H1 (cell line): ENCODE measurements at regions not wholly inside any gene's neighbourhood (a gene's known extent, or its start where the extent isn't known, plus 50 kb on each side); places are given as distances from the start of the nearest gene placed in this dataset.
A peak's percentile ranks its signal among the peaks of the same experiment; 100 is the strongest.

ENCODE experiments used
- CTCF ChIA-PET: fragments of 300-600 bp; sonication (Branson Sonifier 250); formaldehyde crosslinking; loops from one replicate; lab custom pipeline; 2021; ENCODE audit not compliant: partially characterized antibody; lab: Charles Lee
- POLR2A ChIA-PET: fragments of 300-600 bp; sonication (Branson Sonifier 250); formaldehyde crosslinking; loops from one replicate; lab custom pipeline; 2021; ENCODE audit warnings: inconsistent platforms; ENCODE audit not compliant: partially characterized antibody; lab: Charles Lee
- DNase-seq, 2 experiments: peaks; one replicate each; pipeline versions ENCODE4 v3.0.0 to v3.0.0-alpha.2; 2010 to 2022; ENCODE audit warnings: low spot score in 2 of 2, low read depth in 1 of 2, mixed read lengths in 1 of 2
- FAIRE-seq: peaks from 2 replicates; lab custom pipeline; 2011; peaks lifted over from hg19 to GRCh38; lab: Jason Lieb, UNC
- H2AFZ ChIP-seq: 2 replicates; pipeline ENCODE4 v1.8.1; 2012; ENCODE audit warnings: low read length, inconsistent platforms
- H2AK5ac ChIP-seq: 2 replicates; pipeline ENCODE4 v1.6.1; 2013; ENCODE audit warnings: low read depth, low read length
- H2BK120ac ChIP-seq: replicated peaks from 2 replicates; pipeline ENCODE3; 2013; ENCODE audit warnings: low read depth, low read length, inconsistent platforms
- H2BK12ac ChIP-seq: 2 replicates; pipeline ENCODE4 v1.6.1; 2013; ENCODE audit warnings: low read depth, low read length
- H2BK15ac ChIP-seq: 2 replicates; pipeline ENCODE4 v1.6.1; 2013; ENCODE audit warnings: low read length
- H2BK20ac ChIP-seq: 2 replicates; pipeline ENCODE4 v1.6.1; 2013; ENCODE audit warnings: low read length
- H2BK5ac ChIP-seq: 2 replicates; pipeline ENCODE4 v1.6.1; 2013; ENCODE audit warnings: low read depth, low read length
- H3K14ac ChIP-seq: 2 replicates; pipeline ENCODE4 v1.6.1; 2013; ENCODE audit warnings: inconsistent platforms; ENCODE audit not compliant: insufficient read length
- H3K18ac ChIP-seq: 2 replicates; pipeline ENCODE4 v1.6.1; 2013; ENCODE audit warnings: low read length; ENCODE audit errors: extremely low read depth
- H3K23ac ChIP-seq: 2 replicates; pipeline ENCODE4 v1.6.1; 2013; ENCODE audit warnings: inconsistent platforms; ENCODE audit not compliant: insufficient read length
- H3K23me2 ChIP-seq: 2 replicates; pipeline ENCODE4 v1.6.1; 2013; ENCODE audit warnings: low read depth, low read length
- H3K27ac ChIP-seq: 2 replicates; pipeline ENCODE4 v1.6.1; 2011; ENCODE audit warnings: low read depth, low read length, inconsistent platforms
- H3K27me3 ChIP-seq, 4 experiments: replicated peaks in 1 of 4; 1 replicate in 1 of 4; 2 replicates in 3 of 4; pipeline versions ENCODE4 v1.6.1 to v1.8.1; 2011 to 2013; ENCODE audit warnings: low read length in 3 of 4, mild to moderate bottlenecking in 3 of 4, inconsistent platforms in 2 of 4, mixed read lengths in 2 of 4, moderate library complexity in 1 of 4; ENCODE audit not compliant: control insufficient read depth in 3 of 4, insufficient read depth in 3 of 4; ENCODE audit errors: extremely low read depth in 1 of 4
- H3K36me3 ChIP-seq, 4 experiments: 2 replicates each; pipeline versions ENCODE4 v1.6.1 to v1.8.1; 2011 to 2013; ENCODE audit warnings: mild to moderate bottlenecking in 4 of 4, low read length in 3 of 4, moderate library complexity in 2 of 4, control low read depth in 1 of 4, inconsistent platforms in 1 of 4; ENCODE audit not compliant: insufficient read depth in 4 of 4, control insufficient read depth in 2 of 4
- H3K4ac ChIP-seq: replicated peaks from 2 replicates; pipeline ENCODE3; 2013; ENCODE audit warnings: low read length, low read depth, mixed read lengths, inconsistent platforms; ENCODE audit not compliant: insufficient read length
- H3K4me1 ChIP-seq, 4 experiments: replicated peaks in 1 of 4; 1 replicate in 1 of 4; 2 replicates in 3 of 4; pipeline versions ENCODE4 v1.6.1 to v1.8.1; 2011 to 2013; ENCODE audit warnings: low read length in 3 of 4, inconsistent platforms in 2 of 4, mixed read lengths in 1 of 4; ENCODE audit not compliant: insufficient read depth in 4 of 4, control insufficient read depth in 3 of 4
- H3K4me2 ChIP-seq, 2 experiments: 2 replicates each; pipeline versions ENCODE4 v1.6.1 to v1.8.1; 2011 to 2013; ENCODE audit warnings: low read depth in 2 of 2, low read length in 2 of 2, control low read depth in 1 of 2, inconsistent platforms in 1 of 2, mild to moderate bottlenecking in 1 of 2; ENCODE audit not compliant: insufficient read depth in 1 of 2
- H3K4me3 ChIP-seq, 4 experiments: fragments of 200-600, 300-600 bp in 1 of 4; sonication (generic), shearing (Covaris generic), sonication (Bioruptor Twin) in 1 of 4; 2 replicates each; pipeline versions ENCODE4 v1.5.1 to v1.8.1; 2011 to 2016; ENCODE audit warnings: low read length in 4 of 4, low read depth in 3 of 4, control low read depth in 2 of 4, inconsistent platforms in 2 of 4, mild to moderate bottlenecking in 2 of 4, mixed read lengths in 1 of 4, moderate library complexity in 1 of 4; ENCODE audit not compliant: insufficient read depth in 2 of 4; ENCODE audit errors: extremely low read depth in 1 of 4
- H3K56ac ChIP-seq: replicated peaks from 2 replicates; pipeline ENCODE3; 2013; ENCODE audit warnings: low read depth, mild to moderate bottlenecking, mixed read lengths, low read length, inconsistent platforms; ENCODE audit not compliant: insufficient read length
- H3K79me1 ChIP-seq: 2 replicates; pipeline ENCODE4 v1.6.1; 2013; ENCODE audit warnings: low read depth, low read length, control low read depth
- H3K79me2 ChIP-seq, 2 experiments: 2 replicates each; pipeline versions ENCODE4 v1.6.1 to v1.8.1; 2012 to 2013; ENCODE audit warnings: low read length in 2 of 2, mild to moderate bottlenecking in 2 of 2, inconsistent platforms in 1 of 2; ENCODE audit not compliant: insufficient read depth in 2 of 2, control insufficient read depth in 1 of 2
- H3K9ac ChIP-seq, 4 experiments: replicated peaks in 1 of 4; 1 replicate in 1 of 4; 2 replicates in 3 of 4; pipeline versions ENCODE4 v1.6.1 to v1.8.1; 2011 to 2013; ENCODE audit warnings: low read depth in 3 of 4, low read length in 3 of 4, control low read depth in 2 of 4, mild to moderate bottlenecking in 2 of 4, moderate library complexity in 2 of 4, inconsistent platforms in 1 of 4; ENCODE audit errors: extremely low read depth in 1 of 4
- H3K9me3 ChIP-seq, 2 experiments: 2 replicates each; pipeline versions ENCODE4 v1.6.1 to v1.8.1; 2012 to 2013; ENCODE audit warnings: mild to moderate bottlenecking in 2 of 2, moderate library complexity in 2 of 2, control low read depth in 1 of 2, inconsistent platforms in 1 of 2, low read depth in 1 of 2, low read length in 1 of 2, mixed read lengths in 1 of 2; ENCODE audit not compliant: insufficient read depth in 2 of 2
- H4K20me1 ChIP-seq, 2 experiments: replicated peaks in 1 of 2; 2 replicates each; pipeline versions ENCODE3 to v1.8.1; 2011 to 2013; ENCODE audit warnings: inconsistent platforms in 2 of 2, low read length in 2 of 2, mild to moderate bottlenecking in 1 of 2; ENCODE audit not compliant: insufficient read depth in 2 of 2, control insufficient read depth in 1 of 2
- H4K5ac ChIP-seq: 2 replicates; pipeline ENCODE4 v1.6.1; 2013; ENCODE audit warnings: low read length, low read depth, mixed read lengths, inconsistent platforms; ENCODE audit not compliant: insufficient read length
- H4K8ac ChIP-seq: 2 replicates; pipeline ENCODE4 v1.8.0; 2013; ENCODE audit warnings: mild to moderate bottlenecking, moderate library complexity, low read length, inconsistent platforms; ENCODE audit not compliant: insufficient read depth; ENCODE audit errors: extremely low read depth
- H4K91ac ChIP-seq: replicated peaks from 2 replicates; pipeline ENCODE3; 2013; ENCODE audit warnings: low read length, mixed read lengths, inconsistent platforms; ENCODE audit not compliant: insufficient read length
- ASH2L ChIP-seq: fragments of 200-600, 300-600 bp; sonication (generic); IDR thresholded peaks from one replicate; pipeline ENCODE4 v1.7.1; 2017; ENCODE audit warnings: low read length
- BCL11A ChIP-seq, 2 experiments: IDR thresholded peaks; one replicate each; pipeline ENCODE4 v1.6.1; 2011; ENCODE audit warnings: low read depth in 2 of 2, low read length in 2 of 2, mild to moderate bottlenecking in 2 of 2
- CBX8 ChIP-seq: fragments of 300-800, 300-1000 bp; sonication (generic); IDR thresholded peaks from 2 replicates; pipeline ENCODE4 v1.7.1; 2016; ENCODE audit warnings: low read depth, low read length, borderline replicate concordance
- CHD1 ChIP-seq: IDR thresholded peaks from 2 replicates; pipeline ENCODE4 v1.6.1; 2012; ENCODE audit warnings: low read depth, low read length, improper control_type of control experiment
- CHD2 ChIP-seq: IDR thresholded peaks from 2 replicates; pipeline ENCODE4 v1.6.1; 2012; ENCODE audit warnings: low read length, improper control_type of control experiment
- CTBP2 ChIP-seq: IDR thresholded peaks from 2 replicates; pipeline ENCODE4 v1.7.0; 2011; ENCODE audit warnings: borderline replicate concordance, mild to moderate bottlenecking, moderate library complexity, mixed read lengths, low read length; ENCODE audit not compliant: insufficient read depth, insufficient read length
- JUND ChIP-seq: IDR thresholded peaks from 2 replicates; pipeline ENCODE4 v1.6.1; 2011; ENCODE audit warnings: mild to moderate bottlenecking, improper control_type of control experiment, low read length
- MAFK ChIP-seq: IDR thresholded peaks from 2 replicates; pipeline ENCODE4 v1.6.1; 2012; ENCODE audit warnings: low read depth, mild to moderate bottlenecking, improper control_type of control experiment, low read length
- RXRA ChIP-seq: IDR thresholded peaks from 2 replicates; pipeline ENCODE4 v1.6.1; 2011; ENCODE audit warnings: low read depth, mild to moderate bottlenecking, low read length, moderate library complexity; ENCODE audit not compliant: insufficient read depth
- SP2 ChIP-seq: IDR thresholded peaks from 2 replicates; pipeline ENCODE4 v1.6.1; 2012; ENCODE audit warnings: mild to moderate bottlenecking, low read length, inconsistent platforms
- TAF1 ChIP-seq: IDR thresholded peaks from 2 replicates; pipeline ENCODE4 v1.6.1; 2011; ENCODE audit warnings: mild to moderate bottlenecking, low read depth, low read length
- WGBS, 2 experiments: shearing (Covaris generic) in 1 of 2; methylation state at CpG; one replicate each; pipeline versions ENCODE4 v1.1.6 to v1.1.7; 2013 to 2015; ENCODE audit warnings: low lambda C conversion rate in 2 of 2, mixed read lengths in 2 of 2, inconsistent platforms in 1 of 2, low coverage in 1 of 2, missing lambda C conversion rate in 1 of 2; ENCODE audit not compliant: insufficient replicate concordance in 2 of 2, insufficient coverage in 1 of 2, insufficient read length in 1 of 2; ENCODE audit errors: extremely low coverage in 1 of 2, missing lambda C conversion rate in 1 of 2; 5-methylcytosine and 5-hydroxymethylcytosine counted together

- H3K36me3 ChIP-seq, result no peaks in the 10 kb centered on the region
- H2BK5ac ChIP-seq, result no peak overlapping the region
- WGBS, 2 experiments, result 89% methylated on average over 19 of the region's 19 CpGs; no CpG with 5 or more reads in 1 of the 2 experiments
- DNase-seq (peak; percentile 7 to 59), FAIRE-seq (no peak)
- no peaks in the 10 kb centered on the region for H3K79me2 ChIP-seq
- no peaks in the 10 kb centered on the region for H3K79me1 ChIP-seq
- H4K91ac ChIP-seq, result no peak overlapping the region
- H3K4me2 ChIP-seq, result no peak overlapping the region
- H3K4ac ChIP-seq, result no peak overlapping the region
- H3K4me3 ChIP-seq, result no peak overlapping the region
- no peak overlapping the region for H2BK15ac ChIP-seq
- no peak overlapping the region for H2BK20ac ChIP-seq
- H3K9ac ChIP-seq, result no peak overlapping the region
- H2BK12ac ChIP-seq, result no peak overlapping the region
- H3K56ac ChIP-seq, result no peak overlapping the region
- H2AK5ac ChIP-seq, result no peak overlapping the region
- no peak overlapping the region for H4K5ac ChIP-seq
- H2AFZ ChIP-seq, result no peak overlapping the region; the same call in 1 of the 2 replicates
- no peaks in the 10 kb centered on the region for H3K23me2 ChIP-seq
- H4K8ac ChIP-seq, result no peak overlapping the region; the same call in 1 of the 2 replicates
- no peak overlapping the region for H2BK120ac ChIP-seq
- POLR2A ChIA-PET, result no interaction called here
- no peaks in the 10 kb centered on the region for H3K9me3 ChIP-seq
- no peak overlapping the region for H3K14ac ChIP-seq
- no peaks in the 10 kb centered on the region for H4K20me1 ChIP-seq
- no peak overlapping the region for H3K27ac ChIP-seq
- H3K23ac ChIP-seq, result no peak overlapping the region
- H3K27me3 ChIP-seq, result no peaks in the 10 kb centered on the region
- CTCF ChIA-PET, result interaction anchor here (0.6 to 3.2 kb wide), 7 partner anchors 8 to 1754 kb away, joined by 3 to 9 read pairs (median 3); no protein-coding TSS in a partner anchor
- H3K4me1 ChIP-seq, result no peaks in the 10 kb centered on the region
- no peak overlapping the region for H3K18ac ChIP-seq
- TF ChIP-seq CTBP2, result no peak
- no peak for TF ChIP-seq TAF1
- TF ChIP-seq BCL11A (IDR thresholded peaks at IDR 0.05; ENCODE audit: low read depth in 2 of 2, low read length in 2 of 2), result no peak
- TF ChIP-seq CHD2, result no peak
- no peak for TF ChIP-seq CHD1
- TF ChIP-seq JUND, result no peak
- TF ChIP-seq MAFK, result no peak
- TF ChIP-seq RXRA, result no peak
- no peak for TF ChIP-seq CBX8
- no peak for TF ChIP-seq ASH2L
- no peak for TF ChIP-seq SP2
Measured at GRCh38 chr5:4905674-4906520, 234.2 kb upstream of the ADAMTS16 start.
